Body of pancreas (tissue), 4 donors: ENCODE measurements at regions not wholly inside any gene's neighbourhood (a gene's known extent, or its start where the extent isn't known, plus 50 kb on each side); places are given as distances from the start of the nearest gene placed in this dataset.
"Not testable (repeated sequence)": the region's sequence is repeated elsewhere in the genome, so short reads cannot be mapped to it uniquely, and the experiment has no call there.

Experiments used
- POLR2A ChIP-seq, 3 donors: fragments of 450-650 bp; IDR thresholded peaks; one replicate each; pipeline ENCODE4 v1.6.1; 2016; ENCODE audit warnings: antibody characterized with exemption in 3 of 3, mild to moderate bottlenecking in 2 of 3
- TF ChIP-seq, protein P1 (sequence below), 7 experiments: fragments of 450-650 bp in 4 of 7; fragments of 200-600 bp in 3 of 7; sonication (generic) in 3 of 7; IDR thresholded peaks; one replicate each; pipeline ENCODE4 v1.5.1; 2016 to 2019; ENCODE audit warnings: antibody characterized with exemption in 7 of 7

DNA sequence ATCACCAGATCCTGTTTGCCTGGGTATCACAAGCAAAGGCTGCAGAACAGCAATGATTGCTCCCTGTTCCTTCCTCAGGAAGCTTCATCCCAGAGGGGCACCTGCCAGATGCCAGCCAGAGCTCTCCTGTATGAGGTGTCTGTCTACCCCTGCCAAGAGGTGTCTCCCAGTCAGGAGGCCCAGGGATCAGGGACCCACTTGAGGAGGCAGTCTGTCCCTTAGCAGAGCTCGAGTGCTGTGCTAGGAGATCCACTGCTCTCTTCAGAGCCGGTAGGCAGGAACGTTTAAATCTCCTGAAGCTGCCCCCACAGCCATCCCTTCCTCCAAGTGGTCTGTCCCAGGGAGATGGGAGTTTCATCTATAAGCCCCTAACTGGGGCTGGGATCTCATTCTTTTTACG is 294.6 kb downstream of the BCAT1 start:
- TF ChIP-seq, protein P1, sequence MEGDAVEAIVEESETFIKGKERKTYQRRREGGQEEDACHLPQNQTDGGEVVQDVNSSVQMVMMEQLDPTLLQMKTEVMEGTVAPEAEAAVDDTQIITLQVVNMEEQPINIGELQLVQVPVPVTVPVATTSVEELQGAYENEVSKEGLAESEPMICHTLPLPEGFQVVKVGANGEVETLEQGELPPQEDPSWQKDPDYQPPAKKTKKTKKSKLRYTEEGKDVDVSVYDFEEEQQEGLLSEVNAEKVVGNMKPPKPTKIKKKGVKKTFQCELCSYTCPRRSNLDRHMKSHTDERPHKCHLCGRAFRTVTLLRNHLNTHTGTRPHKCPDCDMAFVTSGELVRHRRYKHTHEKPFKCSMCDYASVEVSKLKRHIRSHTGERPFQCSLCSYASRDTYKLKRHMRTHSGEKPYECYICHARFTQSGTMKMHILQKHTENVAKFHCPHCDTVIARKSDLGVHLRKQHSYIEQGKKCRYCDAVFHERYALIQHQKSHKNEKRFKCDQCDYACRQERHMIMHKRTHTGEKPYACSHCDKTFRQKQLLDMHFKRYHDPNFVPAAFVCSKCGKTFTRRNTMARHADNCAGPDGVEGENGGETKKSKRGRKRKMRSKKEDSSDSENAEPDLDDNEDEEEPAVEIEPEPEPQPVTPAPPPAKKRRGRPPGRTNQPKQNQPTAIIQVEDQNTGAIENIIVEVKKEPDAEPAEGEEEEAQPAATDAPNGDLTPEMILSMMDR (IDR thresholded peaks at IDR 0.05) = not testable (repeated sequence)
- TF ChIP-seq POLR2A (IDR thresholded peaks at IDR 0.05) = not testable (repeated sequence)
